ENCODE measurements at regions not wholly inside any gene's neighbourhood (a gene's known extent, or its start where the extent isn't known, plus 50 kb on each side); places are given as distances from the start of the nearest gene placed in this dataset.

DNA sequence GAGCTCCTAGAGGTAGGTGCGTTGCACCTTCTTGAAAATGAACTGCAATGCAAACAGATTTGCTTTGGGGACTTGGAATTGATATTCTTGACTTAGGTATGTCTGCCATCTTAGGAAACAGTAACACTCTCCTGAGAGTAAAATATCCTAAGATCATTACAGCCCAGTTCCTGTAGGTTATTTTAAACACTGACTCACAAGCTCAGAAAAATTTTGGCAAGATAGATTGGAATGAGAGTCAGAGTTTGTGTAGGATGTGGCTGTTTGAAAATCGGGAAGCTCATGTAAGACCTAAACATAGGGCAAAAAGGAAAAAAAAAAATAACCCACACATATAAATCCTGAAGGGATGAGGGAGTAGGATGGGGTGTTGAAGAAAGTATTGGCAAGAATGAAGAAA is 377.0 kb upstream of the LRRC4C start:
- Mint-ChIP-seq H3K4me3 (no peak overlapping the region), H3K27ac (no peak overlapping the region), H3K27me3 (no peaks in the 10 kb centered on the region), H3K9me3 (peaks cover 22% of the 10 kb centered on the region), H3K36me3 (no peaks in the 10 kb centered on the region), H3K4me1 (ENCODE audit: low read depth) (no peaks in the 10 kb centered on the region)
- no peak for DNase-seq
- ChIA-PET CTCF (no interaction called here), POLR2A (no interaction called here)
- intact Hi-C loops (cut with micrococcal nuclease) = no loop called here

DNA sequence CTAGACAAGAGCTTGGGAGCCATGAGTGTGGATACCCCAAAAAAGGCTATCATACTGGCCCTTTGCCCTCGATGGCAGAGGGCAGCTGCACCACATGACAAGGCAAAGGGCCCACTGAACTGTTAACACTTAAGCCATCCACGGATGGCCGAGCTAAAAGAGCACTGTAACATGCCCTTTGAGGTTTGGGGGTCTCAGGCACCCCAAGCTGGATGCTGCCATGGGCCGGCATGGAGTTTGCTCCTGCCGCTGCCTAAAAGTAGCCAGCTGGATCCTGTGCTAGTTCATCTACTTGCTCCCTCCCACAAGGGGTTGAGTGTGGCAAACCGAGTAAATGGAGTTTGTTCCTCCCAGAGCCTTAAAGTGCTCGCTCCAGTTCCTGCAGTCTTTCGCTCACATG is 383.2 kb upstream of the LRRC4C start:
- Mint-ChIP-seq H3K36me3 (no peaks in the 10 kb centered on the region), H3K27me3 (no peaks in the 10 kb centered on the region), H3K27ac (no peak overlapping the region), H3K9me3 (peaks cover 26% of the 10 kb centered on the region), H3K4me3 (no peak overlapping the region), H3K4me1 (ENCODE audit: low read depth) (no peaks in the 10 kb centered on the region)
- CTCF ChIA-PET = no interaction called here
- POLR2A ChIA-PET = interaction anchor here (0.6 kb wide), 1 partner anchor 1842 kb away, joined by 4 read pairs; no protein-coding TSS in a partner anchor
- intact Hi-C loops (cut with micrococcal nuclease) = no loop called here
- no peak for DNase-seq

DNA sequence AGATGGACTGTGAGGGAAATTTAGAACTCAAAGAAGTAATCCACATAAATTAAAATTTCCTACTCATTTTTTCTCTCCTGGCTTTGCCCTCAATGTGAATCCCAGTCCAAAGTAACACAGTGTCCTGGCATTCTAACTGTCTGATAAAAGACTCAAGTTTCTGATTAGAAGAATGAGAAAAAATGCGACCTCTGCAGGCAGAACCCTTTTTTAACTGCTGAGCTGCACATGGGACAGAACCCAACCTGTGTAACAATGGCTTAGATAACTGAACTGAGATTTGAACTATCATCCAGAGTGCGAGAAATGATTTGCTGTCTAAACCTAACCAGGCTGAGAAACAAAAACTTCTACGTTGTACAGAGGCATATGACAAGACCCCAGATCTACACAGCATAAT is 385.6 kb upstream of the LRRC4C start:
- Mint-ChIP-seq H3K27ac (no peak overlapping the region), H3K9me3 (peaks cover 23% of the 10 kb centered on the region), H3K27me3 (no peaks in the 10 kb centered on the region), H3K36me3 (no peaks in the 10 kb centered on the region), H3K4me3 (no peak overlapping the region), H3K4me1 (ENCODE audit: low read depth) (no peaks in the 10 kb centered on the region)
- DNase-seq = no peak
- POLR2A ChIA-PET = no interaction called here
- CTCF ChIA-PET = no interaction called here
- intact Hi-C loops (cut with micrococcal nuclease) = no loop called here

DNA sequence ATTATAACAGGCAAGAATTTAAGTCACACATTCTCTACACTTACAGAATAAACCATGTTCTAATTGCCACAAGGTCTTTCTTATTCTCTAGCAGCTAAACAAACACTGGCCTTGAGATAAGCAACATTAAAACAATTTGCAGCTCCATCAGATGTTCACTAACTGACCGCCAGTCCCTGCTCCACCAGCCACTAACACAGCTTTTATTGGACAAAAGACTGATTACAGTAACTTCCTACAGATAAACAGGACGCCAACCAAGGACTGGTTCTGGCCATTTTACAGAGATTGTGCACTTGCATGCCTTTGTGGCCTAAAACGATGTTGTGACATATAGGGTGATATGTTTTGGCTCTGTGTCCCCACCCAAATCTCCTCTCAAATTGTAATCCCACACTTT is 388.9 kb upstream of the LRRC4C start:
- Mint-ChIP-seq H3K9me3 (peaks cover 13% of the 10 kb centered on the region), H3K4me3 (no peak overlapping the region)
- POLR2A ChIA-PET = no interaction called here

DNA sequence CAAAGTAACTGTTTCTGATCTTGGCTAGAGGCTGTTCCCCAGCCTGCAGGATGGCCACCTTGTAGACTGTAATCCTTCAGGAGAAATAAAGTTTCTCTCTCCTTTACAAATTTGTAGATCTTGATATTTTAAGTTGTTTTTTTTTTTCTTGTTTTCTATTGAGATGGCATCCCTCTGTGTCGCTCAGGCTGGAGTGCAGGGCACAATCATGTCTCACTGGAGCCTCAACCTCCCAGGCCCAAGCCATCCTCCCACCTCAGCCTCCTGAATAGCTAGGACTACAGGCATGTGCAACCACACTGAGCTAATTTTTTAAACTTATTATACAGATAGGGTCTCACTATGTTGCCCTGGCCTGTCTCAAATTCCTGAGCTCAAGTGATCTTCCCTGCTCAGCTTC is 389.8 kb upstream of the LRRC4C start:
- Mint-ChIP-seq H3K27ac (no peak overlapping the region), H3K4me1 (ENCODE audit: low read depth) (no peaks in the 10 kb centered on the region), H3K4me3 (no peak overlapping the region), H3K36me3 (no peaks in the 10 kb centered on the region), H3K27me3 (no peaks in the 10 kb centered on the region), H3K9me3 (peaks cover 12% of the 10 kb centered on the region)
- intact Hi-C loops (cut with micrococcal nuclease) = no loop called here
- CTCF ChIA-PET = no interaction called here
- DNase-seq = no peak
- POLR2A ChIA-PET = no interaction called here

More for the DNA sequence above, 388.9 kb upstream of the LRRC4C start:
- Mint-ChIP-seq H3K27me3 (no peaks in the 10 kb centered on the region), H3K36me3 (no peaks in the 10 kb centered on the region), H3K4me1 (ENCODE audit: low read depth) (no peaks in the 10 kb centered on the region), H3K27ac (no peak overlapping the region)
- DNase-seq = no peak
- intact Hi-C loops (cut with micrococcal nuclease) = no loop called here
- CTCF ChIA-PET = no interaction called here

DNA sequence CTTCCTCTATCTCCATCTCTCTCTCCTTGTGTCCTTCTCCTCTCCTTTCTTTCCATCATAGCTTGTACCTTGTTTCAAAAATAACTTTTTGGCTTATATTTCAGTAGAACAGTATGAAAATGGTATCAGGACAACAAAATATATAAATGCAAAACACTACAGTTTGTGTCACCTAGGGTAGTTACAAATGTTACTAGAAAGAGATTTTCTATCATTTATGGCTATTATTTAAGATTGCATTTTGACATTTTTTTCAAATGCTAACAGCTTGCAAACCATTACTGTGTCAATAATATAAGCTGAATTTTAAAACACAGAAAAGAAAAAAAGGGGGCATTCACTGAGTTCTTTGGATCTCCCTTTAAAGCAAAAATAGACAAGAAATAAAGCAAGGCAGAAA is 392.3 kb upstream of the LRRC4C start:
- Mint-ChIP-seq H3K36me3 (no peaks in the 10 kb centered on the region), H3K27me3 (no peaks in the 10 kb centered on the region), H3K9me3 (peaks cover 19% of the 10 kb centered on the region), H3K4me3 (no peak overlapping the region), H3K27ac (no peak overlapping the region), H3K4me1 (ENCODE audit: low read depth) (no peaks in the 10 kb centered on the region)
- ChIA-PET POLR2A (no interaction called here), CTCF (no interaction called here)
- intact Hi-C loops (cut with micrococcal nuclease) = no loop called here
- DNase-seq = no peak

DNA sequence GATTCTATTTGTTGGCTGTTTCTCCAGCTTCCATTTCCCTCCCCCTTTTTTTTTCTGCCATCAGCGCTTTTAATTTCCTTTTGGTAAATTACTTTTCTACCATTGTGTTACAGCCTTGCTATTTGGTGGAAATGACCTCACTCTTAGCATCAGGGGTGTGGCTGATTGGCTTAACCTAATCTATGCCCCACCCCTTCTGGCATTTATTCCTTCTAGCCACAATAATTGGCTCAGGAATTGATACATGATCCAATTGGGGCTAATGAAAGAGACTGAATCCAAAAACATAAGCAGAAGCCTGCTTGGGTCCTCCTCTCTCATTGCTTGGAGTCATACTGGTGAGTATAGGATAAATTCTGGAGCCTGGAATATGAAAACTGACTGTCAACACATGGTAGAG is 402.4 kb upstream of the LRRC4C start:
- DNase-seq = no peak
- Mint-ChIP-seq H3K27ac (no peak overlapping the region), H3K27me3 (no peaks in the 10 kb centered on the region), H3K4me1 (ENCODE audit: low read depth) (no peaks in the 10 kb centered on the region), H3K9me3 (peaks cover 15% of the 10 kb centered on the region), H3K4me3 (no peak overlapping the region), H3K36me3 (no peaks in the 10 kb centered on the region)
- ChIA-PET POLR2A (no interaction called here), CTCF (no interaction called here)
- intact Hi-C loops (cut with micrococcal nuclease) = no loop called here

DNA sequence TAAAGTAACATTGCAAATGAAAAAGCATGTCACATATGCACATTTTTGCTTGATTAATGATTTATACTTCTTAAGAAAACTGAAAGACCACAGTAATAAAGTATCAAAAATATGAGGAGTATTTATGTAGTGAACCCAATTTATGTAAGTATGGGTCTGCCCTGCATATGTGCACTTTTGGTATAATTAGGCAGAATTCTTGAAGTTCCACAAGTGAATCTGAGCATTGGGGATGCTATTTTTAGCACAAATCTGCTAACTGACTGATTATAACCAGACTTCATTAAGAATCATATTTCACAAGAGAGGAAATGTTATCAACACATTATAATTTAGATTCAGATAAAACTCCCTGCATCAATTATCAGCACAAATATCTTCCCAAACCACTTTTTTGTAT is 407.1 kb upstream of the LRRC4C start:
- H3K9me3 Mint-ChIP-seq = peaks cover 7% of the 10 kb centered on the region

DNA sequence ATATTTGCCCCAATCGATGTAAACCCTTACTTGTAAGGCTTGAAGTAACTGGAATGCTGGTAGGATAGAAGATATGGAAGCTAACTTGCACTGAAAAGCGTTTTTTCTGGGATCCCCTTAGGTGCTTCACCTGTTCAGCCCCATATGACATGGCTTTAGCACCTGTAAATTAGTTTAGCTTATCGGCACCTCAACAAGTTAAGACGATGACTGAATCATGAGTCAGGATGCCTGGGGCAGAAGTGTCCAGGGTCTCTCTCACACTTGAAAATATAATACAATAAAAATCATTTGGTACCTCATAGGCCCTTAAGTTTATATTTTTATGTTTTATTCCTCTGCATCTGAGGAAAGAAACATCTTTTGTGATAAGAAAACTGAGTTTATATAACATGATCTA is 409.2 kb upstream of the LRRC4C start:
- ChIA-PET CTCF (no interaction called here), POLR2A (no interaction called here)
- no peak overlapping the region for H3K4me3 Mint-ChIP-seq
- no peak overlapping the region for H3K27ac Mint-ChIP-seq
- DNase-seq = no peak
- peaks cover 5% of the 10 kb centered on the region for H3K9me3 Mint-ChIP-seq
- no peaks in the 10 kb centered on the region for H3K4me1 Mint-ChIP-seq (ENCODE audit: low read depth)
- no peaks in the 10 kb centered on the region for H3K36me3 Mint-ChIP-seq
- no peaks in the 10 kb centered on the region for H3K27me3 Mint-ChIP-seq
- intact Hi-C loops (cut with micrococcal nuclease) = no loop called here

More for the DNA sequence above, 407.1 kb upstream of the LRRC4C start:
- intact Hi-C loops (cut with micrococcal nuclease) = no loop called here
- ChIA-PET POLR2A (no interaction called here), CTCF (no interaction called here)
- no peaks in the 10 kb centered on the region for H3K36me3 Mint-ChIP-seq
- no peaks in the 10 kb centered on the region for H3K27me3 Mint-ChIP-seq
- H3K4me3 Mint-ChIP-seq = no peak overlapping the region
- no peak for DNase-seq
- no peaks in the 10 kb centered on the region for H3K4me1 Mint-ChIP-seq (ENCODE audit: low read depth)
- H3K27ac Mint-ChIP-seq = no peak overlapping the region

DNA sequence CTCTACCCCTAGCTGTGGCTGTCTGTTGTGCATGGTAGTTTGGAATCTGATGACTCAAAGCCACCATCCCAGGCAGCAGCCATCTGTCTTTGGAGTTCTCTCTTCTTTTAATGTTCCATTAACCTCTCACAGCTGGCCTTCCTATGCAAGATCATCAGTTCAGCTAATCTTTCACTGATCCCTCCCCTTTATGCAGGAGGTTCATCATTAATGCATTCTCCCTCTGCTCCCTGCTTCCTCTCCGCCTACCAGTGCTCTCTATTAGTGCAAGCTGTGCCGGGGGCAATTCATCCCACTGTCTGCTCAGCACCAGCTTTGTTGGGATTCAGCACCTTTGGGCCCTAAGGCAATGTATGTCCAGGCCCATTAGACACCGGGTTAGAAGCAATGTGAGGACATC is 413.0 kb upstream of the LRRC4C start:
- Mint-ChIP-seq H3K36me3 (no peaks in the 10 kb centered on the region), H3K9me3 (peaks cover 15% of the 10 kb centered on the region), H3K27me3 (no peaks in the 10 kb centered on the region), H3K4me1 (ENCODE audit: low read depth) (no peaks in the 10 kb centered on the region), H3K27ac (no peak overlapping the region), H3K4me3 (no peak overlapping the region)
- ChIA-PET CTCF (no interaction called here), POLR2A (no interaction called here)
- DNase-seq = no peak
- intact Hi-C loops (cut with micrococcal nuclease) = no loop called here

DNA sequence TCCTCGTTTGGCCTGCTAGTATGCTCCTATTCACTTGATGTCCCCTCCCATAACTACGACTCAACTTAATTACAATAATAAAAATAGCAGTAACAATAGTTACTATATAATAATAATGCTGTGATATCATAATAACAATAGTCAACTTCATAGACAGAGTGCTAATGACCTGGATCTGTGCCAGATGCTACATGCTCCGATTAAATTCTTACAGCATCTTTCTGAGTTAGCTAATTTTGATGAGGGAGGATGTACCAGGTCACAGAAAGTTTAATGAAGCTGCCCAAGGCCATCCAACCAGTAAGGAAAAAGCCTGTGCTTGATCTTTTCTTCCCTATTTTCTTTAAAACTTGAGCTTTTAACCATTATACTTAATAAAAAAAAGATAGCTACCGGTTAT is 413.4 kb upstream of the LRRC4C start:
- H3K27me3 Mint-ChIP-seq = no peaks in the 10 kb centered on the region
- H3K4me3 Mint-ChIP-seq = no peak overlapping the region

DNA sequence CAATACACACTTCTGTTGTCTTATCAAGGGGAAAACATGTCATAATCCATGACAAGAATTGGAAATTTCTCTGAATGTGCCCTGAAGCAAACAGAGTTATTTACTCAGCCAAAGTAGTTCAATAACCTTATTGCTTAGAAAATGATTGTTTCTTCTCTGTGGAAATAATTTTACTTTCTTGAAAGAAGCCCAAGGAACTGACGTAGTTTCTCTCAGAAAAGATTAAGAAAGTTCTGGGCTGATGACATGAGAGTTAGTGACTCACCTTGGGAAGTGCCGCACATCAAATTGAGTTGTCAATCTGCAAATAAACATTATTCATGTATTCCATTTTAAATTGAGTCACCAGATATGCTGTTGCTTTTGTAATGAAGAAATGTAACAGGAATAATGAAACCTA is 418.6 kb upstream of the LRRC4C start:
- POLR2A ChIA-PET = no interaction called here
- no peaks in the 10 kb centered on the region for H3K27me3 Mint-ChIP-seq

More for the DNA sequence above, 413.4 kb upstream of the LRRC4C start:
- POLR2A ChIA-PET = no interaction called here
- H3K4me1 Mint-ChIP-seq (ENCODE audit: low read depth) = no peaks in the 10 kb centered on the region
- no peak for DNase-seq
- intact Hi-C loops (cut with micrococcal nuclease) = no loop called here
- no peak overlapping the region for H3K27ac Mint-ChIP-seq
- CTCF ChIA-PET = no interaction called here
- H3K36me3 Mint-ChIP-seq = no peaks in the 10 kb centered on the region
- H3K9me3 Mint-ChIP-seq = peaks cover 15% of the 10 kb centered on the region

DNA sequence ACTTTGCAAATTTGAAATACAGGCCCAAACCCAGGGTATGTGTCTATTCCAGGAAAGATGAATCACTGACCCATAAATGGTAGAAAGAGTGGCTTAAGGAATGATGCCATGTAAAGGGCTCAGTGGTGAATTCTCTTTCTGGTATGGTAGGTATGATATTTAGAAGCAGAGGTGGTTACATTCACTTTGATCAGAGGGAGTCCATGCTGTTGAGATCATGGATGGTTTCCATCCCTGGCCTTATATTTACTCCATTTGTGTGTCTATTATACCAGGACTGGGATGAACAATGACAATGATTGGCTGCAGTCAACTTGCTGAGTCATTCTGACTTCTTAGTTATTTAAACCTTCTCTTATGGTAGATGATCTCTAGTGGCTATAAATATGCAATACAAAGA is 419.8 kb upstream of the LRRC4C start:
- Mint-ChIP-seq H3K9me3 (peaks cover 38% of the 10 kb centered on the region), H3K27ac (no peak overlapping the region), H3K36me3 (no peaks in the 10 kb centered on the region), H3K27me3 (no peaks in the 10 kb centered on the region), H3K4me3 (no peak overlapping the region), H3K4me1 (ENCODE audit: low read depth) (no peaks in the 10 kb centered on the region)
- ChIA-PET CTCF (no interaction called here), POLR2A (no interaction called here)
- intact Hi-C loops (cut with micrococcal nuclease) = no loop called here
- DNase-seq = no peak

More for the DNA sequence above, 418.6 kb upstream of the LRRC4C start:
- intact Hi-C loops (cut with micrococcal nuclease) = no loop called here
- DNase-seq = no peak
- Mint-ChIP-seq H3K9me3 (peaks cover 37% of the 10 kb centered on the region), H3K27ac (no peak overlapping the region), H3K4me3 (no peak overlapping the region), H3K4me1 (ENCODE audit: low read depth) (no peaks in the 10 kb centered on the region), H3K36me3 (no peaks in the 10 kb centered on the region)
- CTCF ChIA-PET = no interaction called here

DNA sequence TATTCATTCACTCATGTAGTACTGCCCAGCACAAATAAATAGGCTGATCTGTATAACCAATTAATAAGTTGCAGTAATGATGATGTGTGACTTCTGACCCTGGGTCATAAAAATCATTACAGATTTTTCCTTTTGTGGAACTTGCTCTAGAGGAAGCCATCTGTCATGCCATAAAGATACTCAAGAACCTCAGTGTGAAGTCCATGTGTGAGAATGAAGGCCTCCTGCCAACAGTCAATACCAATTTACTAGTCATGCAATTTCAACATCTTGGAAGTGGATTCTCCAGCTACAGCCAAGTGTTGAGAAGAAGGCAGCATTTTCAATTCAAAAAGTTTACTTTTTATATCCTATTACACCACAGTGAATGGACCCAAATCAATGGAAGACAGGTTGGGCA is 435.6 kb upstream of the LRRC4C start:
- no peak for DNase-seq
- ChIA-PET CTCF (no interaction called here), POLR2A (no interaction called here)
- H3K36me3 Mint-ChIP-seq = no peaks in the 10 kb centered on the region
- intact Hi-C loops (cut with micrococcal nuclease) = no loop called here
- H3K27ac Mint-ChIP-seq = no peak overlapping the region
- H3K4me1 Mint-ChIP-seq (ENCODE audit: low read depth) = no peaks in the 10 kb centered on the region
- H3K9me3 Mint-ChIP-seq = peaks cover 17% of the 10 kb centered on the region
- no peak overlapping the region for H3K4me3 Mint-ChIP-seq
- H3K27me3 Mint-ChIP-seq = no peaks in the 10 kb centered on the region

Measured in activated CD4-positive, alpha-beta memory T cell treated with anti-CD3 and anti-CD28 coated beads for 36 hours (primary cell).